22Rv1 (cell line): ENCODE measurements at regions not wholly inside any gene's neighbourhood (a gene's known extent, or its start where the extent isn't known, plus 50 kb on each side); places are given as distances from the start of the nearest gene placed in this dataset.
"Not testable (repeated sequence)": the region's sequence is repeated elsewhere in the genome, so short reads cannot be mapped to it uniquely, and the experiment has no call there.

Source experiments
- CTCF ChIP-seq: fragments of 450-650 bp; IDR thresholded peaks from 2 replicates; pipeline ENCODE4 v1.5.1; 2017; ENCODE audit warnings: mild to moderate bottlenecking
- ZFX ChIP-seq: fragments of 450-650 bp; IDR thresholded peaks from 2 replicates; pipeline ENCODE4 v1.6.1; 2017; ENCODE audit warnings: antibody characterized with exemption, borderline replicate concordance

GRCh38 chr17:30726734-30727133, 97.8 kb downstream of the CRLF3 start:
- not testable (repeated sequence) for TF ChIP-seq CTCF, ZFX
